GM19395 (cell line): ENCODE measurements at regions not wholly inside any gene's neighbourhood (a gene's known extent, or its start where the extent isn't known, plus 50 kb on each side); places are given as distances from the start of the nearest gene placed in this dataset.

Source experiments
- ATAC-seq: cut with Tn5 transposase; IDR thresholded peaks from one replicate; pipeline ENCODE4 v1.9.1; 2021; ENCODE audit warnings: mild to moderate bottlenecking, moderate library complexity; ENCODE audit not compliant: unreplicated experiment

DNA sequence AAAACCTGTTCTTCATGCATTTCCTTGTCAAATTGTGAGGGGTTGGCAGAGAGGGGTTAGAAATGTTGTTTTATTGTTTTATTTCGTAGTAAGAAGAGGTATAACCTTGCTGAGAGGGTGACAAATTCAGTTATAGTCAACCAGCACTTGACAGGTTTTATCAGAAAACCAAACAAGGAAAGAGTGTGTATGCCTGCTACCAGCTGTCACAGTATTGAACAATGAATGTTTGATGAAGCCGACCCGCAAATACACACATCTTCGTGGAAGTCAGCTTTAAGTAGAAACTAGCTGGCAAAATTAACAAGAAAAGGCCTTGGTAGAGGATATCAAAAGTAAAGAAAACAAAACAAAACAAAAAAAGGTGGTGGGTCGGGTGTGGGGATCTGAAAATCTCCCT is 214.6 kb upstream of the TLE4 start:
- ATAC-seq: no peak

GRCh38 chr9:79357616-79358015 is 214.1 kb upstream of the TLE4 start:
- ATAC-seq: no peak

DNA sequence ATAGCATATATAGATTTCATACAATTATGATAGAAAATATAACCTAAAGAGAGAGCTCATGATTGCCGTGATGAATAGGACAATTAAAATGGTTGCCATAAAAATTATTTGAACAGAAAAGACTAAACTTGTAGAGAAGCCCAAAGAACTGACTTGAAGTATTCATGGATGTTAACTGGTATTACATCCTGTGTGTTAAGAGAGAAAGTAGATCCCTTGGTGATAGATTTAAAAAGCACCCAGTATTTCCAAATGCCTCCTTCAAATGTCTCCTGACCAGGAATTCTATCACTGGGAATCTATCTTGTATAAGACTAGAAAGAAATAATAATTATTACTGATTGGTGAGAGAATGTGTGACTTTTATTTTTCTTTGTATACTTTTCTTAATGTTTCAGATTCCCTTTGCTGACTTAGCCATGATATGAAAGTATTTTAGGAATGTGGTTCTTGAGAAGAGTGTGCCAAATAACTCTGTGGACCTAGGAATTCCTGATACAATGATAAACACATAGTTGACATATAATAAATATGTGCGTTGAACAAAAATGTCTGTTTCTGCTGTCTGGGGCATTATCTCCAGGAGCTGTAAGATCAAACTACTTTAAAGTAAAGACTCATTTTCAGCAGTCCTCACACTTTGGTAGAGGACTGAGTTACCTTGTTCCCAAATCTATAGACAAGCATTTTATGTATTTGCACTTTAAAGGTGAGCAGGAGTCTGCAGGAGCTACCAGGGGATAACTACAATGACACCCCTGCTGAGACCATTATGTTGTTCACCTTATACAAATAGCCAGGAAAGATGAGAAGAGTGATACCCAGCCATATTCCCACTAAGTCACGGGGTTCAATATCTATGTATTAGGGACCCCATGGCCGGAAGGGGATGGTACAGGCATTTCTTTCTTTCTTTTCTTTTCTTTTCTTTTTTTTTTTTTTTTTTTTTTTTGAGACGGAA is 211.1 kb upstream of the TLE4 start:
- ATAC-seq: no peak

- ATAC-seq: no peak
Measured at GRCh38 chr9:79362100-79363081, 209.4 kb upstream of the TLE4 start.

DNA sequence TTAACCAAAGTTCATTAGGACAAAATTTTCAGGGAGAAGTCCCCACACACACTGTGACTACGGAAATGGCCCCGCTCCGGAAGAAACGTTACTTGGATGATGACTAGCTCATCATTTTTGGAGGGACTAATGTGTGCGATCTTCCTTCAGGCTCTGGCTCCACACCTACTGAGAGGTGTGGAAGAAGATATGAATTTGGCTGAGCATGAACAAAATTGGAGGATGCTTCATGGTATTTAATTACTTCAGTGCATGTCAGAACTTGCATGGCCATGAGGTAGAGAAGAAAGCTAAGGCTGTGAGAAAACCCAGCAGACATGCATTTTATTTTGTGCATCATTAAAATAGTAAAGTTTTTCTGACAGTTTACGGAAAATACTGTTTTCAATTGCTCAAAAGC is 202.1 kb upstream of the TLE4 start:
- ATAC-seq: no peak

- no peak for ATAC-seq
Measured at GRCh38 chr9:79371301-79371700, 200.5 kb upstream of the TLE4 start.

DNA sequence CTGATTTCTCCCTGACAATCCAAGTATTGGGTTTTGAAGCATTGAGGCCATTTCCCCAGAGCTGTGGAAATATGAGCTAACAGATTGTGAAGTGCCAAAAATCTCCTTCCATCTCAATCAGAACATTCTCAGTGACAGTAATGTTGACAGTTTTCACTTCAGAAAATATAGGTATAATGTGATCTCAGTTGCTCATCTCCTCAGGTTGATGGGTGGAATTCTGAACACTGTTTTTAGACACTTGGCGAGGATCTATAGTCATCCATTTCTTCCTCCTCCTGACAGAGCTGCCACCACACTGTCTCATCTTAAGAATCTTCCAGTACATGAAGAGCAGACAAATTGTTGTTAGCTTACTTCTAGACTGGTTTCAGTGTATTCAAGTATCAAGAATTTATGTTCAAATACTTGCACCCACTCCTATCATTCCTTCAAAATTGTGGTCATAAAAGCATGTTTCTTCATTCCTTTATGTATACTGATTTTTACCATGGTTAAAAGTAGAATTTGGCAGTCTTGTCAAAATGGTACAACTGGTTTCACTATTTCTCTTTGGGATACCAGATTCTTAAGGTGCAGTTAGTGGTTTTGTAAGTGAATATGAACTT is 199.7 kb upstream of the TLE4 start:
- ATAC-seq: no peak

DNA sequence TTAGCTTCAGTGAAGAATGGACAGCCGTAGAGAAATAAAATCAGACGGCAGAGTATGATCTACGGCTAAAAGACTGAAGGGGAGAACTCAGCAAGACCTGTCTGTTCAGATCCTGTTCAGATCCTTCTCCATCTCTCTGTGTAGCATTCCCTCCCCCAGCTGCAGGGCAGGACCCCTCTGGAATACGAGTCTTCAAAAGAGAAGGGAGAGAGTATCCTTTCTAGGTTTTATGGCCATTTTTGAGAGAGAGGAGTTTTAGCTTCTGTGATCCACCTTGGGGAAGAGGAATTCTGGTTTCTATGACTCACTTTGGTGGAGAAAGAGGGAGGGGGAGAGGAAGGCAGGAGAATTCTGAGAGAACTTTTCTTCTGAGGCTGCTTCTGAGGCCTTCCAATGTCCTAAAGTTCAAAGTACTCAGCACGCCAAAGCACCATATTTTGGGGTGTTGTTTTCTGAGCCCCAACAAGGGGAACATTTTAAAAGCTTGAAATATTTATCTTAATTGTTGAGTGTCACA is 194.4 kb upstream of the TLE4 start:
- ATAC-seq: no peak

- ATAC-seq: no peak
Measured at GRCh38 chr9:79378107-79378506, 193.7 kb upstream of the TLE4 start.

- ATAC-seq: no peak
Measured at GRCh38 chr9:79382044-79382443, 189.7 kb upstream of the TLE4 start.

DNA sequence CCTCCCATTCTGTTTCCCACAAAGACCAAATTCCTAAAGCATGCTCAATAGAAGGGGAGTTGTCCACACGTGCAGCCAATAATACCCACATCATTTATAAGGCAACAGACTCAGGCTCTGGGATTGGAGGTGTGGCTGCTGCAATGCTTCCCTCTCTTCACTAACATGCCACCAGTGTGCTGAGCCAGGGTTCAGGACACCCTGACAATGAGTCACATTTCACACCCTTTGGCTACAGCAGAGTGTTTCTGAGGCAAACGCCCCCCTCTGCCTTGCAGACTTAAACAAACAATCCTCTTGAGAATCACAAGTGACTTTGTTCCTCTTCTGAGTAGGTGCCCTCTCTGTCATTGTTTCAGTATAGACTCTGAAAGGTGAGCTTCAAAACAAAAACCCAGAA is 189.3 kb upstream of the TLE4 start:
- no peak for ATAC-seq

DNA sequence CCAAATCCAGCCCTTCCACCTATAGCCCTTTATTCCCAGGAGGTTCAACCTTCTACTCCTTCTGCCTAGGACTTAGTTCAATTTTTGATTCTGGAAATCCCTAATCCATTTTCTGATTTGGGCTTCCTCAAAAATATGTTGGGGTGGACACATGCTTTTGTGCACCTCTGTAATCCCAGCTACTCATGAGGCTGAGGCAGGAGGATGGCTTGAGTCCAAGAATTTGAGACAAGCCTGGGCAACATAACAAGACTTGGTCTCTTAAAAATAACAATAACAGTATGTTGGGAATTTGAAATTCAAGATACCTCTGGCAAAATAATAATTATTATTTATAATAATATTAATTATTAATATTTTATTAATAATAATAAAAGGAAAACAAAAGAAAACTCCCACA is 188.7 kb upstream of the TLE4 start:
- ATAC-seq: no peak

DNA sequence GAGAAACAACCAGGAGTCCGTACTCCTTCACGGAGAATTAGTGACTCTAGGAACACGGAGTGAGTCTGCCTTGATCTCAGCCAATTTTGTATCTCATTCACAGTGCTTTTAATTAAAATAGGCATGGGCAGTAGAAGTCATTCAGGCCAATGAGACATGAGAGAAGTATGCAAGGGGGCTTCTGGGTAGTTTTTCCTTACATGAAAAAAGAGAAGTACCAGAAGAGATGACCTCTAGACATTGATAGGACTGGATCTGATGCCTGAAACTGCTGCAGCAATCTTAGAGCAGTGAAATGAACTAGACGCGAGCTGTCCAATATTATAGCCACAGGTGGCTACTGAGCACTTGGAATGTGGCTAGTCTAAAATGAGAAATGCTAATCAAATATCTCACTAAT is 187.7 kb upstream of the TLE4 start:
- no peak for ATAC-seq

GRCh38 chr9:79384501-79384900 is 187.3 kb upstream of the TLE4 start:
- ATAC-seq: no peak

DNA sequence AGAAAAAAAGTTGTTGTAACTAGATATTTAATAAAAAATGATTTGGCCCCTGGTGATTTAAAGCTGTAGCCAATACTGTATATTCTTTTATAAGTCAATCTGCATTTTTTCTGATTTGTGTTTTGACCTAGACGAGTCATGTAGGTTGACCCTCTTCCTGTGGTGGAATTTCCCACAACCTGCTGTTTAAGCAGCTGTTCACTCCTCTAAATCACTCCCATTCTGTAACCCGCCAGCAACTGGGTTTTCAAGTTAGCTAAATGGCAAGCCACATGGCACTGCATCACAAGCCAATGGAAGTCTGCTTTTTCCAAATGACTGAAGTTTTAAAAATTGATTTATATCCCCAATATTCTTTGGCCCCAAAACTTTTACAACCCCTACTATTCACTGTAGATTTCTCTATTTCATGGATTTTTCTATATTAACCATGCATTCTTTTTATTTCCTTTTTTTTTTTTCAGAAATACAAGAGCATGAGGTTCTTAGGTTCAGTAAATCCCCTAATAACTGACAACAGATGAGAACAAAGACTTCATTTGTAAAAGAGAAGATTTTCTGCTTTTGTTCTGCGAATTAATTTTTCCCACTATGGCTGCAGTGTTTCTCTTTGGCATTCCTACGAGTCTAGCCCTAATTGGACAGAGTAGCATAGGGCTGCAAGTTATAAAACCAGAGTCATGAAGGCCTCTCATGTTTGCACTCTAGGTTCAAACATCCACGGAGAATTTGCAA is 184.5 kb upstream of the TLE4 start:
- no peak for ATAC-seq

- no peak for ATAC-seq
Measured at GRCh38 chr9:79390077-79390698, 181.6 kb upstream of the TLE4 start.

DNA sequence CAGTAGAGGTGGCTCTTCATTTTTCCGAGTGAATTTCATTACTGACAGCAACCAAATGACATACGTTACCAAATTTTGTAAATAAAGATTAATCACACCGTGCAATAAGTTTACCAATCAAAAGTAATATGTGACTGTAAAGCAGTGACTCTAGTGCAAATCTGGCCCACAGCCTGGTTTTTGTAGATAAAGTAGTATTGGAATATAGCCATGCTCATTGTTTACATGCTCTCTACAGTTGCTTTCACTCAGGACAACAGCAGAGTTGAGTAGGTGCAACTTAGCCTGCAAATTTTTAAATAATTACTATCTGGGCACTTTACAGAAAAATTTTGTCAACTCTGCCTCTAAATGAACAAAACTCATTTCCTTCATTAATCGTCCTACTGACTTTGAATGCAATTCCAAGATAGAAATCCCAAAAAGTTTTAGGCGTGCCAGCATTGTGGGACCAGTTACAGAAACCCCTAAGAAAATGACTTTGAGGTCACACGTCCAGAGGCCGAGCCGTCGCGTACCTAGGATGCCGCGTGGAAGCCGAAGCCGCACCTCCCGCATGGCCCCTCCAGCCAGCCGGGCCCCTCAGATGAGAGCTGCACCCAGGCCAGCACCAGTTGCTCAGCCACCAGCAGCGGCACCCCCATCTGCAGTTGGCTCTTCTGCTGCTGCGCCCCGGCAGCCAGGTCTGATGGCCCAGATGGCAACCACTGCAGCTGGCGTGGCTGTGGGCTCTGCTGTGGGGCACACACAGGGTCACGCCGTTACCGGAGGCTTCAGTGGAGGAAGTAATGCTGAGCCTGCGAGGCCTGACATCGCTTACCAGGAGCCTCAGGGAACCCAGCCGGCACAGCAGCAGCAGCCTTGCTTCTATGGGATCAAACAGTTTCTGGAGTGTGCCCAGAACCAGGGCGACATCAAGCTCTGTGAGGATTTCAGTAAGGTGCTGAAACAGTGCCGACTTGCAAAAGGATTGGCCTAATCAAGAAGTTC is 180.7 kb upstream of the TLE4 start:
- ATAC-seq: no peak

GRCh38 chr9:79395228-79395627 is 176.5 kb upstream of the TLE4 start:
- no peak for ATAC-seq

DNA sequence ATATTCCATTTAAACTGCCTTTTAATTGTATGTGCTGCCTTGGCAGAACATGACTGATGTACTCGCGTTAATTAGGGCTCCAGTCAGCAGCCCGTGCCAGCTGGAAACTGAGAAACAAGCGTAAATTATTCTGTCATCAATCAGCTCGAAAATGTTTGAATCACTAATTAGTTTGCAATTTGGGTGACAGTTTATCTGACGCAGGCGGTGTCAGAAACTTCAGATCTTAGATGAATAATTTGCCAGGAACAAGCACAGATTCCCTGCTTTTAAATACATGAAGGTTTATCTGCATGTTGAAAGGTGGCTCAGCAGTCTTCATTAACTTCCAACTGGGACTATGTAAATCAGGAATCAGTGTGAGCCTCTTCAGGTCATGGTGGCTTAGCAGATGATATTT is 176.0 kb upstream of the TLE4 start:
- ATAC-seq: no peak
